Heart right ventricle (tissue), 16 donors: ENCODE measurements at regions not wholly inside any gene's neighbourhood (a gene's known extent, or its start where the extent isn't known, plus 50 kb on each side); places are given as distances from the start of the nearest gene placed in this dataset.
A peak's percentile ranks its signal among the peaks of the same experiment; 100 is the strongest.

Experiments used
- ATAC-seq, 8 donors: fragments of 200-7000 bp; cut with Tn5 transposase; one replicate each; pipeline ENCODE4 v1.9.1; 2020; ENCODE audit warnings: mild to moderate bottlenecking in 8 of 8, moderate library complexity in 8 of 8, moderate number of reproducible peaks in 1 of 8
- DNase-seq, 2 donors: peaks; one replicate each; pipeline ENCODE4 v3.0.0-alpha.2; 2020
- H3K27ac ChIP-seq, 10 donors: fragments of 200-600 bp; sonication (generic) in 2 of 10; one replicate each; pipeline versions ENCODE4 v1.5.0 to v1.8.0; 2020 to 2022; ENCODE audit warnings: mild to moderate bottlenecking in 3 of 10
- H3K27me3 ChIP-seq, 7 donors: fragments of 200-600 bp; one replicate each; pipeline ENCODE4 v1.8.0; 2021 to 2022; ENCODE audit warnings: mild to moderate bottlenecking in 2 of 7
- H3K36me3 ChIP-seq, 9 donors: fragments of 200-600 bp; sonication (generic) in 1 of 9; one replicate each; pipeline versions ENCODE4 v1.5.0 to v1.8.0; 2020 to 2022; ENCODE audit warnings: mild to moderate bottlenecking in 2 of 9
- H3K4me1 ChIP-seq, 9 donors: fragments of 200-600 bp; sonication (generic) in 1 of 9; one replicate each; pipeline versions ENCODE4 v1.5.0 to v1.8.0; 2020 to 2022; ENCODE audit warnings: mild to moderate bottlenecking in 4 of 9
- H3K4me3 ChIP-seq, 10 donors: fragments of 200-600 bp; sonication (generic) in 2 of 10; one replicate each; pipeline versions ENCODE4 v1.5.0 to v1.8.0; 2020 to 2022; ENCODE audit warnings: mild to moderate bottlenecking in 7 of 10, moderate library complexity in 2 of 10
- H3K9me3 ChIP-seq, 11 donors: fragments of 200-600 bp in 10 of 11; sonication (generic) in 2 of 11; one replicate each; pipeline versions ENCODE4 v1.5.0 to v1.8.0; 2013 to 2022; ENCODE audit warnings: mild to moderate bottlenecking in 2 of 11, control low read depth in 1 of 11, moderate library complexity in 1 of 11
- CTCF ChIP-seq, 9 donors: fragments of 200-600 bp; sonication (generic) in 2 of 9; IDR thresholded peaks; one replicate each; pipeline versions ENCODE4 v1.5.0 to v1.8.0; 2021 to 2022; ENCODE audit warnings: antibody characterized with exemption in 9 of 9, mild to moderate bottlenecking in 5 of 9, moderate library complexity in 1 of 9
- WGBS, 2 donors: extraction: QIAGEN DNeasy Blood & Tissue Kit; methylation state at CpG; one replicate each; pipeline ENCODE4 v1.1.7; 2013; ENCODE audit warnings: inconsistent platforms in 1 of 2; 5-methylcytosine and 5-hydroxymethylcytosine counted together
- intact Hi-C, 10 donors: fragments of 100-400 bp; cut with DNase I; formaldehyde crosslinking; loops; one replicate each; pipeline versions ENCODE4 v1.11.1 to v1.14.2; 2022
- donor health status: Arrhythmogenic right ventricular cardiomyopathy.
- donor health status: ischemic (EF 13 %, LVEDD 7.1; RV severe dilation, severe dysfunction).
- donor health status: healthy with polysubstance abuse.
- donor health status: DM: no; HTN: yes; CAD: no.
- donor health status: DM: no; HTN: no; CAD: no.
- donor health status: ischemic (EF 25% LVEDD 6.9; RV normal size, moderate dysfunction).
- donor health status: ischemic (EF 25% LVEDD 5.7; RV mildly dilated, moderate dysfunction).
- donor health status: healthy.
- donor health status: DM: yes; HTN: yes; CAD: no.
- donor health status: Ischemic cardiomyopathy.
- donor health status: ischemic (EF 35%, LVEDD 5.7; RV mildly dilated, moderate dysfunction).
- donor health status: nonischemic (EF 11% LVEDD 7.7; RV severe dilation, severe dysfunction).
- donor health status: DM: yes; HTN: yes; CAD: no.
- donor health status: PGD.
- donor health status: ischemic (EF 29% LVEDD 5.4; RV normal size, mild dysfunction).
- donor health status: nonischemic (EF 23%, LVEDD 6.1; RV moderate dilation, normal function).

DNA sequence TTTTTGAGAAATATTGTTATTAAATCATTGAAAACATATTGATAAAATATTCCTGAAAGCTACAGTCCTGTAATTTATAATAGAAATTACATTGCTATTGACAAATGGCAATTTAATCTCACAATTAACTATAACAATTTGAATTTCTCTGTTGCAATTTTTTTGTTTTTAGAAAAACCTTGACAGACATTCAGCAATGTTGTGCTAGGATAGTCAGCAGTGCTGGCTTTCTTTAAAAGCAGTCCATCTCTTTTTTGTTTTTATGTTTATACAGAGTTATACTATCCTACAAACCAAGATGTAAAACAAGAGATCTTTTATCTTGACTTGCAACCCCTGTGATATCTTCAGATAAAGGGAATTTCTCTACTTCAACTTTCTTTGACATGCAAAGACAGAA, 93.1 kb downstream of the TUSC7 start:
- Histone ChIP-seq H3K27ac (no peak overlapping the region), H3K27me3 (no peaks in the 10 kb centered on the region), H3K4me3 (no peak overlapping the region), H3K9me3 (peaks cover 0 to 32% (median 3%) of the 10 kb centered on the region in 11 donors), H3K36me3 (no peaks in the 10 kb centered on the region), H3K4me1 (no peaks in the 10 kb centered on the region)
- DNase-seq, result no peak
- intact Hi-C loops, result no loop called here
- TF ChIP-seq CTCF (IDR thresholded peaks at IDR 0.05), result no peak
- no peak for ATAC-seq

- no peak for DNase-seq
- peaks cover 0 to 47% (median 6%) of the 10 kb centered on the region in 11 donors for H3K9me3 ChIP-seq
- 95% methylated on average over 1 of the region's 1 CpG for WGBS, 2 donors
- no peak overlapping the region for H3K27ac ChIP-seq
- H3K4me3 ChIP-seq, result no peak overlapping the region
- intact Hi-C loops, result no loop called here
- ATAC-seq, result no peak
- H3K36me3 ChIP-seq, result no peaks in the 10 kb centered on the region
- H3K27me3 ChIP-seq, result no peaks in the 10 kb centered on the region
- peaks cover 0 to 3% (median 0%) of the 10 kb centered on the region in 9 donors for H3K4me1 ChIP-seq
- no peak for TF ChIP-seq CTCF (IDR thresholded peaks at IDR 0.05)
These were observed 96.8 kb downstream of the TUSC7 start for GRCh38 chr3:116806351-116806750.

- no peak for ATAC-seq
- Histone ChIP-seq H3K36me3 (no peaks in the 10 kb centered on the region), H3K4me1 (peaks cover 0 to 3% (median 0%) of the 10 kb centered on the region in 9 donors), H3K9me3 (peaks cover 0 to 29% (median 3%) of the 10 kb centered on the region in 11 donors), H3K4me3 (no peak overlapping the region), H3K27me3 (no peaks in the 10 kb centered on the region), H3K27ac (peak overlapping the region in 1 of 10 donors; percentile 64)
- 76 to 91% methylated on average over 1 of the region's 1 CpG for WGBS, 2 donors
- DNase-seq, result no peak
- intact Hi-C loops, result no loop called here
- TF ChIP-seq CTCF (IDR thresholded peaks at IDR 0.05), result no peak
These were observed 99.1 kb downstream of the TUSC7 start for GRCh38 chr3:116808725-116809124.

GRCh38 chr3:116809208-116809607, 99.6 kb downstream of the TUSC7 start:
- Histone ChIP-seq H3K36me3 (no peaks in the 10 kb centered on the region), H3K27ac (peak overlapping the region in 1 of 10 donors; percentile 64), H3K9me3 (peaks cover 0 to 29% (median 3%) of the 10 kb centered on the region in 11 donors), H3K27me3 (no peaks in the 10 kb centered on the region), H3K4me3 (no peak overlapping the region), H3K4me1 (peaks cover 0 to 3% (median 0%) of the 10 kb centered on the region in 9 donors)
- 72 to 88% methylated on average over 4 of the region's 4 CpGs for WGBS, 2 donors
- no peak for ATAC-seq
- intact Hi-C loops, result no loop called here
- no peak for DNase-seq
- TF ChIP-seq CTCF (IDR thresholded peaks at IDR 0.05), result no peak
